ENCODE measurements at regions not wholly inside any gene's neighbourhood (a gene's known extent, or its start where the extent isn't known, plus 50 kb on each side); places are given as distances from the start of the nearest gene placed in this dataset.

GRCh38 chr17:36885153-36885735, 52.0 kb upstream of the LHX1 start:
- TF ChIP-seq CTCF (IDR thresholded peaks at IDR 0.05) (no peak), EP300 (IDR thresholded peaks at IDR 0.05) (no peak), POLR2A (IDR thresholded peaks at IDR 0.05) (no peak)

All from tibial nerve (tissue), 4 donors.